Right cardiac atrium (tissue), 5 donors: ENCODE measurements at regions not wholly inside any gene's neighbourhood (a gene's known extent, or its start where the extent isn't known, plus 50 kb on each side); places are given as distances from the start of the nearest gene placed in this dataset.
A peak's percentile ranks its signal among the peaks of the same experiment; 100 is the strongest.
"Not testable (repeated sequence)": the region's sequence is repeated elsewhere in the genome, so short reads cannot be mapped to it uniquely, and the experiment has no call there.

Experiments used
- ATAC-seq, 2 donors: fragments of 200-7000 bp; cut with Tn5 transposase; one replicate each; pipeline versions ENCODE4 v1.8.0 to v1.9.1; 2020; ENCODE audit warnings: moderate library complexity in 2 of 2, mild to moderate bottlenecking in 1 of 2
- DNase-seq, 3 donors: peaks; one replicate each; pipeline ENCODE4 v3.0.0-alpha.2; 2020
- H3K27ac ChIP-seq: one replicate; pipeline ENCODE4 v1.5.1; 2013; ENCODE audit warnings: mild to moderate bottlenecking, low read length, control low read depth, moderate library complexity
- H3K27me3 ChIP-seq: one replicate; pipeline ENCODE4 v1.6.1; 2013; ENCODE audit not compliant: control insufficient read depth, insufficient read depth
- H3K4me1 ChIP-seq: one replicate; pipeline ENCODE4 v1.6.1; 2013; ENCODE audit warnings: low read length; ENCODE audit not compliant: control insufficient read depth, insufficient read depth
- H3K4me3 ChIP-seq: one replicate; pipeline ENCODE4 v1.5.1; 2013; ENCODE audit warnings: low read length, control low read depth
- H3K9me3 ChIP-seq: one replicate; pipeline ENCODE4 v1.6.1; 2013; ENCODE audit warnings: low read length; ENCODE audit not compliant: control insufficient read depth
- WGBS: extraction: QIAGEN DNeasy Blood & Tissue Kit; methylation state at CpG from one replicate; pipeline ENCODE4 v1.1.7; 2013; 5-methylcytosine and 5-hydroxymethylcytosine counted together
- intact Hi-C, 4 donors: fragments of 100-400 bp; cut with DNase I; formaldehyde crosslinking; loops; one replicate each; pipeline versions ENCODE4 v1.11.0 to v1.14.0; 2022 to 2023
- donor health status: healthy with polysubstance abuse.
- donor health status: DM: no; HTN: yes; CAD: no.
- donor health status: DM: no; HTN: no; CAD: no.
- donor health status: DM: no; HTN: yes; CAD: no; lungs with severe emphysema.
- donor health status: DM: yes; HTN: yes; CAD: no.

- ATAC-seq = no peak
- no peaks in the 10 kb centered on the region for H3K27me3 ChIP-seq
- no peak for DNase-seq
- H3K9me3 ChIP-seq = no peaks in the 10 kb centered on the region
- H3K4me3 ChIP-seq = no peak overlapping the region
- WGBS = 46% methylated on average over 1 of the region's 1 CpG
- no peak overlapping the region for H3K27ac ChIP-seq
- intact Hi-C loops = loop anchor here in 1 of 4 donors (10.0 kb wide), 1 partner anchor 178 kb away; no protein-coding TSS in a partner anchor
- no peaks in the 10 kb centered on the region for H3K4me1 ChIP-seq
These were observed 185.4 kb upstream of the MMADHC start for GRCh38 chr2:149773006-149773405.

GRCh38 chr2:149768320-149768799 is 180.8 kb upstream of the MMADHC start:
- ATAC-seq (no peak), DNase-seq (no peak)
- Histone ChIP-seq H3K4me3 (no peak overlapping the region), H3K27ac (no peak overlapping the region), H3K27me3 (no peaks in the 10 kb centered on the region), H3K4me1 (no peaks in the 10 kb centered on the region), H3K9me3 (no peaks in the 10 kb centered on the region)
- 44% methylated on average over 1 of the region's 1 CpG for WGBS
- intact Hi-C loops = no loop called here

GRCh38 chr2:149767516-149767974 is 180.0 kb upstream of the MMADHC start:
- Histone ChIP-seq H3K4me1 (no peaks in the 10 kb centered on the region), H3K27ac (no peak overlapping the region), H3K4me3 (no peak overlapping the region), H3K27me3 (no peaks in the 10 kb centered on the region), H3K9me3 (no peaks in the 10 kb centered on the region)
- DNase-seq (no peak), ATAC-seq (no peak)
- intact Hi-C loops = no loop called here
- WGBS = 40% methylated on average over 3 of the region's 3 CpGs

- no peak overlapping the region for H3K27ac ChIP-seq
- intact Hi-C loops = no loop called here
- H3K27me3 ChIP-seq = no peaks in the 10 kb centered on the region
- DNase-seq (no peak), ATAC-seq (peak in 1 of 2 donors; percentile 40)
- H3K4me1 ChIP-seq = no peaks in the 10 kb centered on the region
- no peak overlapping the region for H3K4me3 ChIP-seq
- no peaks in the 10 kb centered on the region for H3K9me3 ChIP-seq
These were observed 178.8 kb upstream of the MMADHC start for GRCh38 chr2:149766339-149766738.

- H3K4me3 ChIP-seq = no peak overlapping the region
- H3K4me1 ChIP-seq = no peaks in the 10 kb centered on the region
- intact Hi-C loops = no loop called here
- H3K27me3 ChIP-seq = no peaks in the 10 kb centered on the region
- no peak overlapping the region for H3K27ac ChIP-seq
- no peak for DNase-seq
- ATAC-seq = no peak
- H3K9me3 ChIP-seq = no peaks in the 10 kb centered on the region
These were observed 178.1 kb upstream of the MMADHC start for GRCh38 chr2:149765636-149766035.

GRCh38 chr2:149765003-149765402 is 177.4 kb upstream of the MMADHC start:
- ATAC-seq (no peak), DNase-seq (no peak)
- H3K27me3 ChIP-seq = no peaks in the 10 kb centered on the region
- H3K9me3 ChIP-seq = no peaks in the 10 kb centered on the region
- 86% methylated on average over 2 of the region's 2 CpGs for WGBS
- no peak overlapping the region for H3K4me3 ChIP-seq
- intact Hi-C loops = no loop called here
- no peaks in the 10 kb centered on the region for H3K4me1 ChIP-seq
- H3K27ac ChIP-seq = no peak overlapping the region

DNA sequence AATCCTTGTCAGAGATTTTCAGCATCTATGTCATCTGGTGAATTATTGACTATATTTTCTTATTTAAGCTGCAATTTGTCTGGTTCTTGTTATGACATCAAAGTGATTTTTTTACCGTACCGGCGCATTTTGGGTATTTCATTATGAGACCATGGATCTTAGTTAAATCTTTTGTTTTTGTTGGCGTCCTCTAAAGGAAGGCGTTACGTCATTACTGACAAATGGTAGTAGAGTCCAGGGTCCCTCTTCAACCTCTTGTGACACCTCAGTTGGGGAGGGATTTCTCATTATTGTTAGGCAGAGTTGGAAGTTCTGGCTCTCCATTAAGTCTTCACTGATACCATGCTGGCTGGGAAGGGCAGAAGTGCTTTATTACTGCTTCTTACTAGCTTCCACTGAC is 175.8 kb upstream of the MMADHC start:
- intact Hi-C loops = no loop called here
- H3K9me3 ChIP-seq = no peaks in the 10 kb centered on the region
- DNase-seq (no peak), ATAC-seq (no peak)
- H3K4me3 ChIP-seq = no peak overlapping the region
- H3K27me3 ChIP-seq = no peaks in the 10 kb centered on the region
- WGBS = 79% methylated on average over 6 of the region's 6 CpGs
- H3K4me1 ChIP-seq = no peaks in the 10 kb centered on the region
- H3K27ac ChIP-seq = no peak overlapping the region

GRCh38 chr2:149761611-149762010 is 174.0 kb upstream of the MMADHC start:
- Histone ChIP-seq H3K27me3 (no peaks in the 10 kb centered on the region), H3K9me3 (no peaks in the 10 kb centered on the region), H3K4me1 (no peaks in the 10 kb centered on the region), H3K4me3 (no peak overlapping the region), H3K27ac (no peak overlapping the region)
- WGBS = 88% methylated on average over 2 of the region's 2 CpGs
- no peak for DNase-seq
- intact Hi-C loops = no loop called here
- ATAC-seq = no peak

DNA sequence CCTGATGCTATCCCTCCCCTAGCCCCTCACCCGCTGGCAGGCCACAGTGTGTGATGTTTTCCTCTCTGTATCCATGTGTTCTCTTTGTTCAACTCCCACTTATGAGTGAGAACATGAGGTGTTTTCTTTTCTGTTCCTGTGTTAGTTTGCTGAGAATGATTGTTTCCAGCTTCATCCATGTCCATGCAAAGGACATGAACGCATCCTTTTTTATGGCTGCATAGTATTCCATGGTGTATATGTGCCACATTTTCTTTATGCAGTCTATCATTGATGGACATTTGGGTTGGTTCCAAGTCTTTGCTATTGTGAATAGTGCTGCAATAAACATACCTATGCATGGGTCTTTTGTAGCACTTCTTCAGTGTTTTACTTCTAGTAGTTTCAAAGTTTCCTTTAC is 171.8 kb upstream of the MMADHC start:
- ATAC-seq, intact Hi-C loops: not testable (repeated sequence)
- 95% methylated on average over 2 of the region's 2 CpGs for WGBS

GRCh38 chr2:149754722-149755121 is 167.1 kb upstream of the MMADHC start:
- DNase-seq, H3K4me1 ChIP-seq, intact Hi-C loops, H3K9me3 ChIP-seq, H3K4me3 ChIP-seq, H3K27ac ChIP-seq, H3K27me3 ChIP-seq, ATAC-seq: not testable (repeated sequence)
- WGBS = 88% methylated on average over 1 of the region's 1 CpG

More for the DNA sequence above, 171.8 kb upstream of the MMADHC start:
- not testable (repeated sequence) for H3K9me3 ChIP-seq, H3K27ac ChIP-seq, H3K4me3 ChIP-seq, DNase-seq, H3K27me3 ChIP-seq, H3K4me1 ChIP-seq

- DNase-seq = no peak
- Histone ChIP-seq H3K27me3 (no peaks in the 10 kb centered on the region), H3K9me3 (no peaks in the 10 kb centered on the region), H3K27ac (no peak overlapping the region), H3K4me1 (no peaks in the 10 kb centered on the region), H3K4me3 (no peak overlapping the region)
- WGBS = 65% methylated on average over 1 of the region's 1 CpG
- no peak for ATAC-seq
- intact Hi-C loops = no loop called here
These were observed 159.9 kb upstream of the MMADHC start for GRCh38 chr2:149747456-149747855.
